NK-92 (cell line): ENCODE measurements at regions not wholly inside any gene's neighbourhood (a gene's known extent, or its start where the extent isn't known, plus 50 kb on each side); places are given as distances from the start of the nearest gene placed in this dataset.

Source experiments
- DNase-seq: peaks from one replicate; lab custom pipeline; 2025; ENCODE audit not compliant: unreplicated experiment; lab: John Stamatoyannopoulos, UW

DNA sequence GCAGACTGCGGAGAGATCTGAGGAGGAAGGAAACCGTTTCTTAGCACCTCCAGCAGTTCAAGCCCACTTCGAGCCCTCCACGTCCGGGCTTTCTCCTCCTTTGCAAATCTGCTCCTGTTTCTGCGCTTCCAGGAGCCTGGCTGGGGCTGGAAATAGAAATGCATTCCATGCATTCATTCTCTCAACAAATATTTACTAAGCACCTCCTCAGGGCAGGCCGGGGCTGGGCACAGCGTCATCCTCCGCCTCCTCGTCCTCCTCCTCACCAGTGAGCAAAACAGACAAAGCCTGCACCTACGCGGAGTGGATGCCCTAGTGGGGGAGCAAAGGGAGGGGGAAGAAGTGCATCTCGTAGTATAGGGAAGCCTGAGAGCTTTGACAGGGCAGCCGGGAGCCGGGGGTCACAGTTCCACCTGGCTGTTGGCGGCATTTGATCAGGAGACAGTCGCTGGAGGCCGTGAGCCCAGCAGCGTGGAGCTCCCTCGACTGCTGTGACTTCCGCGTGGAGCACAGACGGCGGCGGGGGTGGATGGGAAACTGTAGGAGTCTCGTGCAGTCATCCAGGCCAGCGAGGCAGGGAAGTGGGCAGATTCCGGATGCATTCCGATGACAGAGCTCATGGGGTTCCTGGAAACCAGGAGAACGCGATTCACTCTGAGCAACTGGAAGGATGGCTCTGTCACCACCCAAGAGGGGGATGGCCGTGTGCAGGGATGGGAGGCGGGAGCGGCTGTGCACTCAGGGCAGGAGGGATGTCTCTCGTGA, 93.5 kb downstream of the SIK1 start:
- DNase-seq = no peak

DNA sequence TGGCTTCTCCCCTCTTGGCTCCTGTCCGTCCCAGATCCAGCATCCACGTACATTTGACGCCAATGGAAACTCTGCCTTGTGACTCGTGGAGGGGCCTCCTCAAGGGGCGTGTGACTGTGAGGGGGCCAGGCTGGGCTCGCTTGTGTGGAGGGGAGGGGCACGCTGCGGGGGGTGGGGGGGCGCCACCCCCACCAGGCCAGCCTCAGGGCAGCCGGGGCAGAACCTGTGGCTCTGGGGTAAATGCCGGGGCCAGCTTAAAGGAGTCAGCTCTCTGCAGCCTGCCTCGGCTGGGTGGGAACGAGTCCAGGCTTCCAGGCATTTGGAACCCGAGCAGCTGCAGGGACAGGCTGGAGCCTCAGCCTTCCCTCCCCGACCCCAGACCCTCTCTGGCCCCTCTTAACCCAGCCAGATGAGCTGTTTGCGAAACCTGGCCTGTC, 94.1 kb downstream of the SIK1 start:
- DNase-seq = no peak

DNA sequence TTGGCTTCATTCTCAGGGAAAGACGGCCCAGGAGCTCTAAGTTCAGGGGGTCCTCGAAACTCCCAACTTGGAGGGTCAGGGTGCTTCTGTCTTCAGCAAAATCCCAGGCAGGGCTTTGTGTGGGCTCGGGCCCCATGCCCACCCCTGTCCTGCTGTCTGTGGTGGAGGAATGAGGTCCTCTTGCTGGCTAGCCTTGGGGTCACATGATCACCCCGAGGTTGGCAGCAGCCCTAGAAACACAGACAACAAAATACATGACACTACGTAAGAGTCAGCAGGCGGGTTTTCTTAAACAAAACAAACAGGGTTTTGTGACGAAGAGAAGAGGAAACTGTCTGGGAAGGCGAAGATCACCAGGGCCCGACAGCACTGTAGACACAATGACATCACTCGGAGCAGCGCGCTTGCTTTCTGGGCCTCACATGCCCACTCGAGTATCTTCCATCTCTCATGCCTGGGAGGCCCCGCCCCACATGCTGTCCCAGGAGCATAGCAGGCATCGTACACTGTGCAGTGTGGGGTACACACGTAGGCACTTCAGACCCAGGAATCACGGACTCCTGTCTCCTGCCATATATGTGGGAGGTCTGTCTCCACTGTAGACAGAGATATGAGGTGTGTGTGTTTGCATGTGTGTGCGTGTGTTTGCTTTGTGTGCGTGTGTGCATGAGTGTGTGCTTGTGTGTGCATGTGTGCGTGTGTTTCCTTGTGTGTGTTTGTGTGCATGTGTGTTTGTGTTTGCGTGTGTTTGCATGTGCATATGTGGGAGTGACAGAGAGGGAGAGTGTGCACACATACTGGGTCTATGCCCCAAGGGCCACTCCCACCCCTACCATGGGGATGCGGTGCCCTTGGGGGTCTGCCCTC, 94.7 kb downstream of the SIK1 start:
- no peak for DNase-seq

DNA sequence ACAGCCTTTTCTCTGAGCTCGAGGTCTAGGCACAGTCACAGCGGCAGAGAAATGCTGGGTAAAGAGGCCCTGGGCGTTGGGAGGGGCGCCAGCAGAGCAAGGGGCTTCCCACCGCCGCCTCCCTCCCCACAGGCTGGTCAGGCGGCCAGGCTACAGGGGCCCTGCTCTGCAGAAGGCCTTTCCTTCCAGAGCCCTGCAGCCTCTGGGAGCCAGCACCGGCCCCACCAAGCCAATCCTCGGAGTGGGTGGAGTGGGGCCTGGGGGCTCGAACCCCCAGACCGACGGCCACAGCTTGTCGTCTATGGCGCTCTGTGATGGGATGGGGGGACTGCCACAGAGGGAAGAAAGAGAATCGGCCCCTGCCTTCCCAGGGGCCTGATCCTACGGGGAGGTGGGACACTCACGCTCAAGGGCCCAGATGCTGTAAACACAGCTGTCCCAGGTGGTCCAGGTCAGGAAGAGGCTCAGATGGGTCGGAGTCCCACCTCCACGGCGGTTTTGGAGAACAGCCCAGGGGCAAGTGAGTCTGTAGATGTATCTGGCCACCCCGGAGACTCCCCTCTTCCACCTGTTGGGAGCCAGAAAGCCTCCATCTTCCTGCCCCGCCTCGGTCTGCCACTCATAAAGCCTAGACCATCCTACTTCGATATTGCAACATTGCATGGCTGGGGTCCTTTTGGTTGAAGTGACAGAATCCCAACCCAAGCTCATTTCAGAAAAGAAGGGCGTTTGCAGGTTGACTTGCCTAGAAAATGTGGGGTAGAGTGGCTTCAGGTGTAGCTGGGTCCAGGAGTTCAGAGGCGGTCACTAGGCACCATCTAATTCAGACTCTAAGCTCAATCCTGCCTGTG, 95.6 kb downstream of the SIK1 start:
- DNase-seq = no peak

DNA sequence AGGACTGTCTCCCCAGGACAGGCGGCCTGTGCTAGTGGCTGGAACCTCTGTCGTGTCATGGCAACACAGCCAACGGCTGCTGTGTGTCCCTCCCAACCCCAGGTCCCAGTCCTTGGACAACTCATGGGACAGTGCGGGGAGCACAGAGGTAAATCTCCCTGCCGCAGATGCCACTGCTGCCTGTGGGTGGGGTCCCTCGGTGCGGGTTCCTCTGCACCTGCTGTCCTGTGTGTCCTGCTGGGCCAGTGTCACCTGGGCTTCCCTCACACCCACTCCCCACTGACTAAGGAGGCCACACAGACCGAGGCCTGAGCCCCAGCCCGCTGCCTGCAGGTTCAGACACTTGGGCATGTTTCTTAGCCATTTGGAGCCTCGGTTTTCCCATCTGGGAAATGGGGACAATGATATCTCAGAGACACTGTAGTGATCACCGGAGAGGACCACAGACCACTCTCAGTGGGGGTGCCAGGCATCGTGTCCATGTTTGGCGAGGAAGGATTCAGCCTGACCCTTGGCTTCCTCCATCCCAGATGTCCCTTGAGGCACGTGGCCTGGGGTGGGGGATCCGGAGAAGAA, 96.5 kb downstream of the SIK1 start:
- no peak for DNase-seq

DNA sequence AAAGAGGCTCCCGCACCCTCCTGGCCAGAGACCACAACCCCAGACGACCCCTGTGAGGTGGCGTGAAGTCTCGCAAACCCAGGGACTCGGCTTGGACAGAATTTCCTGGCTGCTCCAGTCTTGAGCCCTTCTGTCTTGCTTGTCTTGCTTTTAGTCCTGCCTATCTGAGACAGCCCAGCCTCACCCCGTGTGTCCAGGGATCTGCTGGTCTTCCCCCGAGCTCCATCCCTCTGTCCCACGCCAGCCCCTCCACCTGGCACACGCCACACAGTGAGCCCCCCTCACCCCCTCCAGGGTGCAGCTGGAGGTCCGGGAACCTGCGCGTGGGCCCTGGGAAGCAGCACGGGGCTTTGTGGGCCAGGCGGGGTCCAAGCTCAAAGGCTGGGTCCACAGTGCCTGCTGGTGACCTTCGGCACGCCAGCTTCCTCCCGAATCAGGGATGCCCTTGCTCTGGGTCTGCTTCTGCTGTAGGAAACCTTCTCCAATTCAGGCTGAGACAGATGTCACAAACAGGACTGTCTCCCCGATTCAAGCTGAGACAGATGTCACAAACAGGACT, 97.1 kb downstream of the SIK1 start:
- no peak for DNase-seq

DNA sequence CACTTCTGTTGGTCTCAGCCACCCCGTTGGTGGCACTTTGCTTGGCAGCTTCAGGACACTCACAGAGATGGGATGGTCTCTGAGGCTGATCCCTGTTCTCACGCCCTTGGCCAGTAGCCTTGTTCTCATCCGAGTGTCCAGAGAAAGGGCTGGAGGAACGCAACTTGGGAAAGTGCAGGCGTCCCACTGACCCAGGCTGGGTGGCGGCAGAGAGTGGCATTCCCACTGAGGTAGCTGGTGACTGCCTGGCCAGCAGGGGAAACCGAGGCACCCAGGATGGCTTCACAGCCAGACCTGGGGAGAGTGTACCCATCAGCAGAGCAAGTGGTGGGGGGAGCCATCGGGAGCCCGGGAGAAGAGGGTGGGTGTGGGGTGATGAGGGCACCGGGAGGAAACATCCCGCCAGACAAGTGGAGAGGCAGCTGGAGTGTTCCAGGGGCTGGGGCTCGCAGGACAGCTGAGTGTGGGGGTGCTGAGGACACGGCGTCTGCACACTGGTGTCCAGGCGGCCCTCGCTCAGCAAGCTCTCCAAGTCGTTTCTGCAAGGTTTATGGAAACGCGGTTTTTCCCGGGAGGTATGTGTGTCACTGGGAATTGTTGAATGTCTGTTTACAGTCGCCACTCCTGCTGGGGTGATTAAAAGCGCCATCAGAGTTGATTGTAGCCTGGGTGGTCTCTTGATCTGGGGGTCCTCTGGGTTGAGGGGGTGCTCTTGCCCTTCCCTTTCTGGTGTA, 97.8 kb downstream of the SIK1 start:
- DNase-seq = no peak

DNA sequence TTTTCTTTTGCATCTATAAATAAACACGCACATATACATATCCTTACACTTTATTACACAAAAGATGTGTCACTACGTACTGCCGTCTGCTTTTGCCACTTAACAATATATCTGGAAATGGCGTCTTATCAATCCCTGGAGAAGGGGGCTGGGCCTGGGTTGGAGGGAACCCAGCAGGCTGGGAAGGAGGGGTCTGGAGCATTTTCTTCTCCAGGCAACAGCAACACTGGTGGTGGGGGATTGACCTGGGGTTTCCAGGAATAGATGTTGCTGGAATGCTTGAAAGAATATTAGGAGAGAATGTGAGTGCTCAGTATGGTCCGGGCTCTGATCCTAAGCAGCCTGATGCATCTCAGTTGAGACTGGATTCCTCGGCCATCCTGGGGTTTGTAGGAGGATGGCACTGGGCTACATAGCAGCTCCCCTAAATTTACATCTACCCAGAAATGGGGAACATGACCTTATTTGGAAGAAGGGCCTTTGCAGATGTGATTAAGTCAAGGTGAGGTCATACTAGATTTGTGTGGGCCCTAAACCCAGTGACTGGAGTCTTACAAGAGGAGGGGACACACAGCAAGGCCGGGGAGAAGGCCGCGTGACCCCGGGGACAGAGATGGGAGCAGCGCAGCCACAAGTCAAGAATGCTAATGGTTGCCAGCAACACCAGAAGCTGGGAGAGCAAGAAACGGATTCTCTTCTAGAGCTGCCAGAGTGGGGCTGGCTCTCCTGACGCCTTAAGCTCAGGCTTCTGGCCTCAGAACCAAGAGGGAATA, 98.6 kb downstream of the SIK1 start:
- DNase-seq = no peak

DNA sequence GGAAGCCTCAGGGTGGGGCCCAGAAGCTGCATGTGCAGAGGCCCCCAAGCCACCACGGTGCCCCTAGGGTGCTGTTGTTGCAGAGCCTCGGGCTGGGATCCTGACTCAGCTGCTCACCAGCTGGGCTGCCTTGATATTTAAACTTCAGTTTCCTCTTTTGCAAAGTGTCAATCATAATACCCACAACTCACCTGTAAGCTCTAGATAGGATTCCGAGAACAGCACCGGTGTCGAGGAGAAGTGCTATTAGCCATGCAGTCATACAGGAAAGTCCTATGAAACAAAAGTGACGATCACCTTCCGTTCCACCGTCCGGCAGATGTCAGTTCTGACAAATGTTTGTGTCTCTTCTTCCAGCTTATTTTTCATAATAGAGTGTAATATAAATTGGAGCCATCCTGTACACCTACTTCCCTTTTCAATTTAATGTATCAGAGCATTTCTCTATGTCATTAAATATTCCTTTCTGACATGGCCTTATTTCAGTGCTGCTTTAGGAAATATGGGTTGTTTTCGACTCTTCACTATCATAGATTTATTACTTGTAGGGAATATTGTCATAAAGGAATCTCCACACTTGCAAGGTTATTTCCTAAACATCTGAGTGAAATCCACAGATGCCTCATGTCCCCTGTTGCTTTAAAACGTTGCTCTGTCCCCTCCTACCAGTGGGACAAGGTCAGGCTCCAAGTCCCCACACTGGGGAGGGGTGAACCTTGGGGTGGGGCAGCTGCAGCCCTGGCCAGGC, 100.8 kb downstream of the SIK1 start:
- no peak for DNase-seq

DNA sequence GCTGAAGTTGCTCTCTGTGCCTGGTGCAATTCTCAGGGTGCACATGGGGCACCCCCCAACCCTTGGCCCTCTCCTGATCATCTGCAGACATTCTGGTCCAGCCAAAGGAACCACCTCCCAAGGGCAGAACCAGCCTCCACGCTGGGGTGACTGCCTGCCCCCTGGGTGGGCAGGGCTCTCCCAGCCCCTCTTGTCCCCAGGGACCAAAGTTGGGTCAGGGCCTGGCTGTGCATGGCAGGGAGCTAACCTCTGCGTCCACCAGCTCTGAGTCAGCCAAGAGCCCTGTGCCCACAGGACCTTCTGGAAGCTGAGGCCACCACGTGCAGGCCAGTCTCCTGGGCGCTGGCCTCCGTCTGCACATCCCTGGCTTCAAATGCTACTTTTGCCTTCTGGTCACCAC, 101.9 kb downstream of the SIK1 start:
- no peak for DNase-seq

DNA sequence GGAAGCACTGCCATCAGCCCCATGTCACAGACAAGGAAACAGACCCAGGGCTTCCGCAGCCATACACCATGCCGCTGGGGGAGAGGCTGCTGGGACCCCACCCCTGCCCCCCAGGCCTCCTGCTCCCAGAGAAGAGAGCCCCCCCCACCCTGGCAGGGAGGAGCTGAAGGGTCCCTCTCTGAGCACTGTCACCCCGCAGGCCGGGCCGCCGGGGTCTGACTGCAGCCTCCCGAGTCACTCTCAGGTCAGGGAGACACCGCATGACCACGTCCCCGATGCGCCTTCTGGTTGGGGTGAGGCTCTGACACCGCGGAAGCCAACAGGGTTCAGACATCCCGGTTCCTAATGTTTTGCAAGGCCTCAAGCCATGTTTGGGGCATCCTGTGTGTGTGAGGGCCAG, 102.3 kb downstream of the SIK1 start:
- no peak for DNase-seq

DNA sequence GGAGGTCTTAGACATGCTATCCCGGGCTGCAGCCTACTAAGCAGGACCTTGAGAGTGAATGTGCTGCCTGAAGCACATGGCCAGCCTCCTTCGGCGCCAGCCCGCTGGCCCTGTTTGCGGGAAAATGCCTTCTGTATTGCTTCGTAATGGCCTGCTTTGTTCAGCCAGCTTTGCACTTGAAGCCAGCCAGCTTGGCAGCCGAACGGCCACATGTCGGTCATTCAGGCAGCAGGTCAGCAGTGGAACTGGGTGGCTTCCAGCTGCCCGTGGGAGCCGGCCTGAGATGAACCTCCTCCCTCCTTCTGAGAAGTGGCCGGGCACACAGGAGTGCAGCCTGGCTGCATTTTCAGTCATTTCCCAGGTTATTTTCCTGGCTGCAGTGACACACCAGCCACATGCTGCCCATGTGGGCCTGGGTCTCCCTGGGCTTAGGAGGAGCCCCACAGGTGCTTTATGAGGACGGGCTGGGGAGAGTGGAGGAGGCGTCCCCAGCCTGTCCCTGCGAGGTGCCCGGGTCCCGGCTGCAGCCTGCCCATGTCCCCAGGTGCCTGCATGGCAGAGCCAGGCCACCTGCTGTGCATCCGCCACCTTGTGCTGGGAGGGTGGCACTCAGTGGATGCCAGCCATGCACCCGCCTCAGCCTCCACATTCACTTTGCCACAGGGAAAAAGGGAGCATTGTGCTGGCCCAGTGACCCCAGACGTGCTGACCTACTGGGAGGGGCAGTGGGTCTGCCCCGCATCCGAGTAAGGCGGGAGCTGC, 103.5 kb downstream of the SIK1 start:
- no peak for DNase-seq

DNA sequence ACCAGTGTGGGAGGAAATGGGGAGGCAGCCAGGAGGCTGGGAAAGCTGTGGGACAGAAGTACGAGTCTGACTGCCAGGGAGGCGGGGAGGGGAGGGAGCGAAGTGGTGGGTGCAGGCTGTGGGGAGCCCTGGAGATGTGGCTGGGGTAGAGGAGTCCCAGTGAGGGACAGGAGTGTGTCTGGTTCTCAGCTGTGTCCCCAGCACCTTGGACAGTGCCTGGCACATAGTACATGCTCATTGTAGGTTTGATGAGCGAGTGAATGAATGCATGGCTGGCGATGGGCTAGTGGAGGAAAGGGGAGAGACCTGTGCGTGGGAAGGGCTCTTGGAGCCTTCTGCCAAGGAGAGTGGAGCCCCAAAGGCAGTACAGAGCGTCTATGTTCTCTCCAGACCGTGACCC, 104.1 kb downstream of the SIK1 start:
- no peak for DNase-seq

DNA sequence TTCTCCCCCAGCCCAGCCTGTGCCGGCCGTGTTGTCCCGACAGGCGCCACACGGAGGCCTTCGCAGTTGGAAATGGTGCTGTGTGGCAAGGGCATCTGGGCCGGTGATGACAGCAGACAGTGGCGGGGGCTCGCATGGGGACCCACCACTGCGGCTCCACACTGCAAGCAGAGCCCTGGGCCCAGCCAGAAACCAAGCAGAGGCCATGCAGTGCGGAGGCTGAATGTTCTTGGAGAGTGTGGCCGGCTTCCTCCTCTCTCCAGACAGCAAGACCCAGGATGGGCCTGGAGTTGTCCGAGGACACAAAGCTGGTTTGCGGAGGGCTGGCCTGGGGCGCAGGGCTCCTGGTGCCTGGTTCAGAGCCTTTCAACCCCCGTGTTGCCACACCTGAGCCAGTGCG, 104.6 kb downstream of the SIK1 start:
- no peak for DNase-seq

DNA sequence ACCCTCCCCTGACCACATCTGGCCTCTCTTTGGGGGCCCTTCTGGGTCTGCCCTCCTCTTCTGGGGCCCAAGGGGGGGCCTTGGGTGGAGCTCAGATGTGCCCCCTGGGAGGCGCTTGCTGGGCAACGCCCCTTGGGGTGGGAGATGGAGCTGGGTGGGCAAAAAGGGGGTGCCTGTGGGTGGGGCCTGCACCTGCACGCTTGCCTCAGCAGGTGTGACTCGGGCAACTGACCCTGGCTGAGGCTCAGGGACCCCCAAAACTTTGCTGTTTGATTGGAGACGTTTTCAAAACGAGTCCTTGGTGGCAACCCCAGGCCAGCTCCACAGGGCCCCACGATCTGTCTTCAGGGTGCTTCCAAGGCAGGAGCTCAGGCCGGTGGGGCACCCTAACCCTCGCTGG, 105.3 kb downstream of the SIK1 start:
- no peak for DNase-seq

DNA sequence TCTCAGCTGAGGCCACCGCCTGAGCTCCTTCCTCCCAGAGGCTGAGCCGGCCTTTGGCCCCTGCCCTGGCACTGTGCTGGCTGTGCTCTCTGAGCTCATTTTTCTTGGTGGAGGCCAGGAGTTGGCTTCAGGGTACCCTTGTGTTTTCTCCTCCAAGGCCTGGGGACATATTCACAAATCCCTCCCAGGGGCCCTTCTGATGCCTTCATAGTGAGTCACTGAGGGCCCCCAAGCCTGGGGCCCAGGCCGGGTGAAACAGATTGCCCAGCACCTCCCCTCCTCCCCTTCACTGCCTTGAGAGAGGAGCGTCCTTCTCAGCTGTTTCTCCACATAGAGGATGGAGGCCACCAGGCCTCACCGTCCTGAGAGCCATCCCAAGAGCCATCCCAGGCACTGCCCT, 105.8 kb downstream of the SIK1 start:
- DNase-seq = no peak

DNA sequence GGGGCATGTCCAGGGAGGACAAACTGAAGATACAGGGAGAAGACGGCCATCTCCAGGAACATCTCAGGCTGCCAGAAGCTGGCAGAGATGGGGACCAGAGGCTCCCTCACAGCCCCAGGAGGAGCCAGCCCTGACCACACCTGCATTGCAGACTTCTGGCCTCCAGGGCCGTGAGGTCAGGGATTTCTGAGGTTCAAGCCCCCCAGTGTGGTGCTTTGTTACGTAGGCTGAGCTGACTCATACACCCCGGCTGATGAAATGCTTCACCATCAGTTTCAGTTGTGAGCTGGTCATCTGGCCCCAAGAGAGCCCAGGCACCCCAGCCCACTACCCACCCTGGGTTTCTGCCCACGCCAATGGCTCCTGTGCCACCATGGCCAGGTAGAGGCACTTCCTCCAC, 106.4 kb downstream of the SIK1 start:
- DNase-seq = no peak
